HEK293T (cell line): ENCODE measurements at regions not wholly inside any gene's neighbourhood (a gene's known extent, or its start where the extent isn't known, plus 50 kb on each side); places are given as distances from the start of the nearest gene placed in this dataset.

Experiments used
- ARNT ChIP-seq: fragments of 450-650 bp; IDR thresholded peaks from 2 replicates; pipeline ENCODE4 v1.6.1; 2017; ENCODE audit warnings: mild to moderate bottlenecking
- BHLHE40 ChIP-seq: fragments of 450-650 bp; IDR thresholded peaks from 2 replicates; pipeline ENCODE4 v1.6.1; 2016; ENCODE audit warnings: mild to moderate bottlenecking, moderate library complexity, borderline replicate concordance
- CTBP1 ChIP-seq: fragments of 450-650 bp; IDR thresholded peaks from 2 replicates; pipeline ENCODE4 v1.6.1; 2016; ENCODE audit warnings: borderline replicate concordance
- ELF4 ChIP-seq: fragments of 450-650 bp; IDR thresholded peaks from 2 replicates; pipeline ENCODE4 v1.6.1; 2017; ENCODE audit warnings: antibody characterized with exemption
- FOXA1 ChIP-seq: fragments of 450-650 bp; IDR thresholded peaks from 2 replicates; pipeline ENCODE4 v1.6.1; 2016; ENCODE audit warnings: mild to moderate bottlenecking
- NFRKB ChIP-seq: fragments of 450-650 bp; IDR thresholded peaks from 2 replicates; pipeline ENCODE4 v1.6.1; 2016; ENCODE audit warnings: mild to moderate bottlenecking, moderate library complexity
- SP1 ChIP-seq: fragments of 450-650 bp; IDR thresholded peaks from 2 replicates; pipeline ENCODE4 v1.6.1; 2017
- TARDBP ChIP-seq: fragments of 450-650 bp; IDR thresholded peaks from 2 replicates; pipeline ENCODE4 v1.6.1; 2016
- ZNF384 ChIP-seq: fragments of 450-650 bp; IDR thresholded peaks from 2 replicates; pipeline ENCODE4 v1.6.1; 2016
- TF ChIP-seq, protein P1 (sequence below): fragments of 450-650 bp; IDR thresholded peaks from 2 replicates; pipeline ENCODE4 v1.6.1; 2016

DNA sequence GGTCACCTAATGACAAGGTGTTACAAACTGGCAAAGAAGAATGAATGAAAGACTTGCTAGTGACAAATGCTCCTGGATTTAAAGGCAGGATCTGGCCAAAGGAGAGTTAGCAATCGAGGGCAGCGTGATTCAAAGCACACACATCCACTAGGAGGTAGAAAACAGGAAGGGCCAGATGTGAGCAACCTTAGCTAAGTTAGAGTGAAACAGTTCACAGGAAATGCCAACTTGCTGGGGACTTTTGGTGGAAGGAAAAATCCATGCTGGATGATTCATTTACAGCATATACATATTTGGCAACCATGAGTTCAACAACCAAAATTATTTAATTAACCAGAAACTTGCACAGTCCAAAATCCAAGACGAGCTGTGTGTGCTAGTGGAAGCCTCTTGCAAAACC lies 276.9 kb downstream of the PTTG2 start:
- TF ChIP-seq SP1: no peak
- no peak for TF ChIP-seq BHLHE40
- TF ChIP-seq CTBP1: no peak
- TF ChIP-seq TARDBP: no peak
- no peak for TF ChIP-seq FOXA1
- TF ChIP-seq ZNF384: no peak
- no peak for TF ChIP-seq ARNT
- TF ChIP-seq, protein P1, sequence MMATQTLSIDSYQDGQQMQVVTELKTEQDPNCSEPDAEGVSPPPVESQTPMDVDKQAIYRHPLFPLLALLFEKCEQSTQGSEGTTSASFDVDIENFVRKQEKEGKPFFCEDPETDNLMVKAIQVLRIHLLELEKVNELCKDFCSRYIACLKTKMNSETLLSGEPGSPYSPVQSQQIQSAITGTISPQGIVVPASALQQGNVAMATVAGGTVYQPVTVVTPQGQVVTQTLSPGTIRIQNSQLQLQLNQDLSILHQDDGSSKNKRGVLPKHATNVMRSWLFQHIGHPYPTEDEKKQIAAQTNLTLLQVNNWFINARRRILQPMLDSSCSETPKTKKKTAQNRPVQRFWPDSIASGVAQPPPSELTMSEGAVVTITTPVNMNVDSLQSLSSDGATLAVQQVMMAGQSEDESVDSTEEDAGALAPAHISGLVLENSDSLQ: no peak
- TF ChIP-seq NFRKB: no peak
- TF ChIP-seq ELF4: no peak
